Vagina (tissue), 2 donors: ENCODE measurements at regions not wholly inside any gene's neighbourhood (a gene's known extent, or its start where the extent isn't known, plus 50 kb on each side); places are given as distances from the start of the nearest gene placed in this dataset.

Source experiments
- DNase-seq, 2 donors: peaks; one replicate each; pipeline ENCODE4 v3.0.0-alpha.2; 2017; ENCODE audit errors: extremely low spot score in 2 of 2
- H3K27ac ChIP-seq: fragments of 200-600 bp; sonication (generic); one replicate; pipeline ENCODE4 v1.5.1; 2019
- H3K27me3 ChIP-seq: fragments of 200-600 bp; sonication (generic); one replicate; pipeline ENCODE4 v1.5.1; 2019
- H3K36me3 ChIP-seq, 2 donors: fragments of 200-600 bp; sonication (generic); one replicate each; pipeline ENCODE4 v1.5.1; 2017 to 2019
- H3K4me1 ChIP-seq: fragments of 200-600 bp; sonication (generic); one replicate; pipeline ENCODE4 v1.5.1; 2019
- H3K4me3 ChIP-seq, 2 donors: fragments of 200-600 bp; sonication (generic); 1 replicate in 1 of 2; 2 replicates in 1 of 2; pipeline ENCODE4 v1.5.1; 2016 to 2019
- H3K9me3 ChIP-seq: fragments of 200-600 bp; sonication (generic); one replicate; pipeline ENCODE4 v1.5.1; 2019
- POLR2A ChIP-seq, 2 donors: fragments of 450-650 bp; IDR thresholded peaks; one replicate each; pipeline ENCODE4 v1.6.1; 2017; ENCODE audit warnings: antibody characterized with exemption in 2 of 2, mild to moderate bottlenecking in 2 of 2, moderate library complexity in 2 of 2
- POLR2AphosphoS5 ChIP-seq, 2 donors: sonication (generic); formaldehyde crosslinking; IDR thresholded peaks; one replicate each; pipeline ENCODE4 v1.9.0; 2017; ENCODE audit warnings: antibody characterized with exemption in 2 of 2, mild to moderate bottlenecking in 2 of 2, low read depth in 1 of 2; ENCODE audit not compliant: insufficient read depth in 1 of 2
- intact Hi-C: fragments of 100-400 bp; cut with DNase I; formaldehyde crosslinking; loops from one replicate; pipeline ENCODE4 v1.15.1; 2023
- TF ChIP-seq, protein P1 (sequence below), 3 experiments: fragments of 450-650 bp in 2 of 3; fragments of 200-600 bp in 1 of 3; sonication (generic) in 1 of 3; IDR thresholded peaks; one replicate each; pipeline ENCODE4 v1.5.1; 2017 to 2019; ENCODE audit warnings: antibody characterized with exemption in 3 of 3, mild to moderate bottlenecking in 2 of 3, moderate library complexity in 2 of 3

DNA sequence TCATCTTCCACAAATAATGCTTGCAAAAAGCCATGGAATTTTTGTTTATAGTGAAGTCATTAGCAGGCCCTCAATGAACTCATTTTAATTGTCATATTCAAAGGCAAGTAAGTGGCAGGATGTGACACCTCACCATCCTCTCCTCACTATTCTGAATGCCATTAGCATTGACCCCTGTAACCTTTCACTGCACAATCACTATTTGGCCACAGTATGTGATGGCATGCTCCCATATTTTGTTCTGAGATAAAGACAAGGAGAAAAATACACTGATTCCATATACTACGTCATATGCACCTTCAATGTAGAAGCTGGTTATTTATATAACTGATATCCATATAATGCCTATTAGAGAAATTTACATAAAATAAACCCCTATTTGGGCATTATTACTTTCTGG is 1443.2 kb downstream of the SUCLG1 start:
- intact Hi-C loops, result no loop called here
- H3K36me3 ChIP-seq, result no peaks in the 10 kb centered on the region
- no peaks in the 10 kb centered on the region for H3K9me3 ChIP-seq
- no peak overlapping the region for H3K27ac ChIP-seq
- no peaks in the 10 kb centered on the region for H3K27me3 ChIP-seq
- H3K4me3 ChIP-seq, result no peak overlapping the region
- no peaks in the 10 kb centered on the region for H3K4me1 ChIP-seq
- TF ChIP-seq POLR2AphosphoS5 (IDR thresholded peaks at IDR 0.05; ENCODE audit: insufficient read depth in 1 of 2, low read depth in 1 of 2) (no peak), POLR2A (IDR thresholded peaks at IDR 0.05) (no peak)
- TF ChIP-seq, protein P1, sequence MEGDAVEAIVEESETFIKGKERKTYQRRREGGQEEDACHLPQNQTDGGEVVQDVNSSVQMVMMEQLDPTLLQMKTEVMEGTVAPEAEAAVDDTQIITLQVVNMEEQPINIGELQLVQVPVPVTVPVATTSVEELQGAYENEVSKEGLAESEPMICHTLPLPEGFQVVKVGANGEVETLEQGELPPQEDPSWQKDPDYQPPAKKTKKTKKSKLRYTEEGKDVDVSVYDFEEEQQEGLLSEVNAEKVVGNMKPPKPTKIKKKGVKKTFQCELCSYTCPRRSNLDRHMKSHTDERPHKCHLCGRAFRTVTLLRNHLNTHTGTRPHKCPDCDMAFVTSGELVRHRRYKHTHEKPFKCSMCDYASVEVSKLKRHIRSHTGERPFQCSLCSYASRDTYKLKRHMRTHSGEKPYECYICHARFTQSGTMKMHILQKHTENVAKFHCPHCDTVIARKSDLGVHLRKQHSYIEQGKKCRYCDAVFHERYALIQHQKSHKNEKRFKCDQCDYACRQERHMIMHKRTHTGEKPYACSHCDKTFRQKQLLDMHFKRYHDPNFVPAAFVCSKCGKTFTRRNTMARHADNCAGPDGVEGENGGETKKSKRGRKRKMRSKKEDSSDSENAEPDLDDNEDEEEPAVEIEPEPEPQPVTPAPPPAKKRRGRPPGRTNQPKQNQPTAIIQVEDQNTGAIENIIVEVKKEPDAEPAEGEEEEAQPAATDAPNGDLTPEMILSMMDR (IDR thresholded peaks at IDR 0.05), result no peak
- DNase-seq, result no peak

GRCh38 chr2:83015035-83015715 is 1443.9 kb downstream of the SUCLG1 start:
- Histone ChIP-seq H3K36me3 (no peaks in the 10 kb centered on the region), H3K27ac (no peak overlapping the region), H3K9me3 (no peaks in the 10 kb centered on the region), H3K27me3 (no peaks in the 10 kb centered on the region), H3K4me1 (no peaks in the 10 kb centered on the region), H3K4me3 (no peak overlapping the region)
- TF ChIP-seq POLR2A (IDR thresholded peaks at IDR 0.05) (no peak), POLR2AphosphoS5 (IDR thresholded peaks at IDR 0.05; ENCODE audit: insufficient read depth in 1 of 2, low read depth in 1 of 2) (no peak)
- TF ChIP-seq, protein P1 (IDR thresholded peaks at IDR 0.05), result no peak
- intact Hi-C loops, result no loop called here
- no peak for DNase-seq

DNA sequence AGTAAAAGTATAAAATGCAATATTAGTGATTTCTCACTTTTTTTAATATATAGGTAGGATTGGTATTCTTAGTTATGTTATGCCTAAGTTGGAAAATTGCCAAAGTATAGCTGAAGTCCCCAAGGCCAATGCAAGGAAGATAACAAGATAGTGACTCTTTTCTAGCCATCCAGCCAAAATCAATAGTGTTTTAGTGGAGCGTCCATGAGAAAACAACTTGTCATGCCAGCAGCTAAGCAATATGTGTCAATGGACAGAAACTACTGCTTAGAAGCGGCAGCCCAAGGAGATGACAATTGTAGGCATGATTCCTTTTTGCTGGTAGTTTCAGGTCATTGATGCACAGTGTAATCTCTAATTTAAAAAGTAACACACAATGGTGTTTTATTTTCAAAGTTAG is 1444.6 kb downstream of the SUCLG1 start:
- no peak overlapping the region for H3K4me3 ChIP-seq
- no peak overlapping the region for H3K27ac ChIP-seq
- no peak for DNase-seq
- intact Hi-C loops, result no loop called here
- H3K4me1 ChIP-seq, result no peaks in the 10 kb centered on the region
- no peaks in the 10 kb centered on the region for H3K27me3 ChIP-seq
- H3K9me3 ChIP-seq, result no peaks in the 10 kb centered on the region
- no peaks in the 10 kb centered on the region for H3K36me3 ChIP-seq
- TF ChIP-seq POLR2A (IDR thresholded peaks at IDR 0.05) (no peak), POLR2AphosphoS5 (IDR thresholded peaks at IDR 0.05; ENCODE audit: insufficient read depth in 1 of 2, low read depth in 1 of 2) (no peak)
- TF ChIP-seq, protein P1 (IDR thresholded peaks at IDR 0.05), result no peak

DNA sequence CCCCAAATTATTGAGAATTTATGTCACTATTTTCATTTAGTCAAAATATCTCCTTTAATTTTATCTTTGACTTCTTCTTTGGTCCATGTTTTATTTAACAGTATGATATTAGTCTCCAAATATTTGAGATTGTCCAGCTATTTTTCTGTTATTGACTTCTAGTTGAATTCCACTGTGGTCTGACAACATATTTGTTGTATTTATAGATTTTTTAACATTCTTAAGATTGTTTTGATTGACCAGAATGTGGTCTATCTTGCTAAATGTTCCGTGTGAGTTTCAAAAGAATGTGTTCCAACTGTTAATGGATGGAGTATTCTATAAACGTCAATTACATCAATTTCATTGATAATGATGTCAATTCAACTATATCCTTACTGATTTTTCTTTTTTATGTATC is 1452.1 kb downstream of the SUCLG1 start:
- Histone ChIP-seq H3K9me3 (no peaks in the 10 kb centered on the region), H3K27ac (no peak overlapping the region), H3K27me3 (no peaks in the 10 kb centered on the region), H3K4me3 (no peak overlapping the region), H3K36me3 (no peaks in the 10 kb centered on the region), H3K4me1 (no peaks in the 10 kb centered on the region)
- intact Hi-C loops, result no loop called here
- TF ChIP-seq POLR2A (IDR thresholded peaks at IDR 0.05) (no peak), POLR2AphosphoS5 (IDR thresholded peaks at IDR 0.05; ENCODE audit: insufficient read depth in 1 of 2, low read depth in 1 of 2) (no peak)
- TF ChIP-seq, protein P1 (IDR thresholded peaks at IDR 0.05), result no peak
- DNase-seq, result no peak

- Histone ChIP-seq H3K27ac (no peak overlapping the region), H3K36me3 (no peaks in the 10 kb centered on the region), H3K27me3 (no peaks in the 10 kb centered on the region), H3K4me1 (no peaks in the 10 kb centered on the region), H3K9me3 (no peaks in the 10 kb centered on the region), H3K4me3 (no peak overlapping the region)
- no peak for DNase-seq
- intact Hi-C loops, result no loop called here
- TF ChIP-seq POLR2A (IDR thresholded peaks at IDR 0.05) (no peak), POLR2AphosphoS5 (IDR thresholded peaks at IDR 0.05; ENCODE audit: insufficient read depth in 1 of 2, low read depth in 1 of 2) (no peak)
- TF ChIP-seq, protein P1 (IDR thresholded peaks at IDR 0.05), result no peak
These were observed 1455.5 kb downstream of the SUCLG1 start for GRCh38 chr2:83003555-83003954.
